GM18505 (cell line): ENCODE measurements at regions not wholly inside any gene's neighbourhood (a gene's known extent, or its start where the extent isn't known, plus 50 kb on each side); places are given as distances from the start of the nearest gene placed in this dataset.
"Not testable (repeated sequence)": the region's sequence is repeated elsewhere in the genome, so short reads cannot be mapped to it uniquely, and the experiment has no call there.

Source experiments
- ATAC-seq: cut with Tn5 transposase; IDR thresholded peaks from one replicate; pipeline ENCODE4 v1.9.1; 2021; ENCODE audit not compliant: unreplicated experiment
- POLR2A ChIP-seq: IDR thresholded peaks from 4 replicates; pipeline ENCODE4 v1.6.1; 2011; ENCODE audit warnings: borderline replicate concordance; ENCODE audit not compliant: insufficient read depth, insufficient read length; ENCODE audit errors: extremely low read depth

DNA sequence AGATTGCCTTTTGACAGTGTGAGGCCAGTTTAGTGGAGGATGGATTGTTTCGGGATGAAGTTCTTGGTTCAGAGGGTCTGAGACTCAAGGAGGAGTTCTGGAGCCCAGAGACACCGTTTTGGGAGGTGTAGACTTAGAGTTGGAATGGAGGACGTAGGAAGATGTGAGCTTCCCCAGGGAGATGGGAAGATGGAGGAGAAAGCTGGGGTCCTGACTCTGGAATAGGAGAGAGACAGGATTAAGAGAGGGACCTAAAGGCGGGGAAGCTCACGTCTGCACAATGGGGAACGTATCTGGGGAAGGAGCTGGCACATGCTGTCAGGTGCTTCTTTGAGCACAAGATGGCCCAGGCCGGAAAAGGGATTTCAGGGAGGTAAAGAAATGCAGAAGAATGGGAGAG lies 71.3 kb upstream of the CLDN5 start:
- ATAC-seq: no peak
- no peak for TF ChIP-seq POLR2A

DNA sequence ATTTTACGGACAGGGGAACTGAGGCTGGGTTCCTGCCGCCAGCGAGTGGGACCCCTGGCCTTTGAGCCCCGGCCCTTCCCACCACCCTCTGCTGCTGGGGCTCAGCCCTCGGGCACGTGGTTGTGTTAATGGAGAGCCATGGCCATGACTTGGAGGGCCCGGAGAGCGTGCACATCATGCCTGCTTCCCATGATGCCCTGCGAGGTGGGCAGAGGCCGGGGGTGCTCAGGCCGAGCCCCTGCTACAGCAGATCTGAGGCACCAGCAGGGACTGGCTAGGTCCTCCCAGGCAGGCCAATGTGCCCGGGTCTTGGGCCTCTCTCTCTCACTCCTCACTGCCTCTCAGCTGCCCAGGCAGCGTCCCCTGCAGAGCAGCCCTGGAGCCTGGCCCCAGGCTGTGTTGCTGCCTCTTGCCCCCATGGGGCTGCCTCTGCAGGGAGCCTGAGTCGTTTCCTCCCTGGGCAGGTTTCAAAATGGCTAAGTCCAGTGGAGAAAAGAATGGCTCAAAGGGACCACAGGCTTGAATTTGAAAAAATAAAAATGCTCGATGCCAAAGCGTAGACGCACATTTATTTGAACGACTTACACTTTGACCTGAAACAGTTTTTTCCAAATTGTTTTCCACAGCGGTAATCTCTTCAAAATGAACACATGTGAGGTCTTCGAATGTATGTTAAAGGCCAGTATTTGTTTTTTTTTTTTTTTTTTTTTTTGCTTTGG lies 72.6 kb upstream of the CLDN5 start:
- ATAC-seq: no peak
- no peak for TF ChIP-seq POLR2A

DNA sequence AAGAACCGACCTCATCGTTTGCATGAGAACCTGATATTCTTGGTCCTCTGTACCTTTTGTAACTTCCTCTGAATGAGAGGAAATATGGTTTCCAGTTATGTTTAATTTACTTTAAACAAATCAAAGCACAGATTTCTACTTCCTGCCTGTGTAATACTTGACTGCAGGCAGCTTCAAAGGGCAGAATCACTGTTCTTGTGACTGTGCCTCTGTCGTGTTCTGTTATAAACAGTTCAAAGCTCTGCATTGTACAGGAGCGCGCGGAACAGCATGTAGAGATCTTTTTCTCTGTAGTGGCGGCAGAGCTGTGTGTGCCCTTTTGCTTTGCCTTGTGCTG lies 73.2 kb upstream of the CLDN5 start:
- no peak for TF ChIP-seq POLR2A
- no peak for ATAC-seq

DNA sequence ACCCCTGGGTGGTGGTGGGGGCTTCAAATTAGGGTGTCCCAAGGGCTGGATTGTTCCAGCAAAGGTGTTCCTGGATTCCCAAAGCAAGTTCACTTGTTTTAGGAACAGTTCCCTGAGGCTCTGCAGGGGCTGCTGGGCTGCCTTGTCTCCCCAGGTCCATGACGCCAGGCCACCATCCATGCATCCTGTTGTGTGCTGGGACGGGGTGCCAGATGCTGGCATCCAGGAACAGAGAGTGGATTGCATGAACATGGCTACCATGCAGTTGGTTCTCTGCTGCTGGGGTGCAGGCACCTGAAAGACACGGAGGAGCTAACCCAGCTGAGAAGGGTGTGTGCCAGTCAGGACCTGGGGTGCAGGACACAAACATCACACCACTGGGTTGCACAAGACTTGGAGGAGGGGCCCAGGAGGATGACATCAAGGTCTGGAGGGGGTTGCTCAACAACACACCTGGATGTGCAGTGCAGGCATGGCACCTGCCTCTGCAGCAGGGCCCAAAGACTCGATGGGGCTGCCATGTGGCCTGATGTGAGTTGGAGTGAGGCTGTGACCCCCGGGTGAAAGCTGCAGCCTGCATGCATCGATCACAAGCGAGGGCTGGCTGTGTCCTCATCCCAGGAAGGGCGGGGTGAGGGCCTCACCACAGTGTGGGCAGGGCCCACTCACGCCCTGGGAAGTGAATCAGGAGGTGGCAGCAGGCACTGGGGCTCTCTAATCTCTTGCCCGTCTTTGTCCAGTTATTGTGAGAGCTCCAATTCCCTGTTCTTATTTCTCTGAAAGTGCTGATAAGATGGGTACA lies 74.0 kb upstream of the CLDN5 start:
- no peak for ATAC-seq
- no peak for TF ChIP-seq POLR2A

DNA sequence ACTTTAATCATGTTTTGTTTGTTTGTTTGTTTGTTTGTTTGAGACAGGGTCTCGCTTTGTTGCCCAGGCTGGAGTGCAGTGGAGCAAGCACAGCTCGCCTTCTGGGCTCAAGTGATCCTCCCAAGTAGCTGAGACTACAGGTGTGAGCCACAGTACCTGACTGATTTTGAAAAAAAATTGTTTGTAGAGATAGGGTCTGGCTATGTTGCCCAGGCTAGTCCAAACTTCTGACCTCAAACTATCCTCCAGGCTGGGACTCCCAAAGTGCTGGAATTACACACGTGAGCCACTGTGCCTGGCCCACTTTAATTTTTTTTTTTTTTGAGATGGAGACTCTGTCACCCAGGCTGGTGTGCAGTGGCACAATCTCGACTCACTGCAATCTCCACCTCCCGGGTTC lies 74.8 kb upstream of the CLDN5 start:
- TF ChIP-seq POLR2A: no peak
- no peak for ATAC-seq

DNA sequence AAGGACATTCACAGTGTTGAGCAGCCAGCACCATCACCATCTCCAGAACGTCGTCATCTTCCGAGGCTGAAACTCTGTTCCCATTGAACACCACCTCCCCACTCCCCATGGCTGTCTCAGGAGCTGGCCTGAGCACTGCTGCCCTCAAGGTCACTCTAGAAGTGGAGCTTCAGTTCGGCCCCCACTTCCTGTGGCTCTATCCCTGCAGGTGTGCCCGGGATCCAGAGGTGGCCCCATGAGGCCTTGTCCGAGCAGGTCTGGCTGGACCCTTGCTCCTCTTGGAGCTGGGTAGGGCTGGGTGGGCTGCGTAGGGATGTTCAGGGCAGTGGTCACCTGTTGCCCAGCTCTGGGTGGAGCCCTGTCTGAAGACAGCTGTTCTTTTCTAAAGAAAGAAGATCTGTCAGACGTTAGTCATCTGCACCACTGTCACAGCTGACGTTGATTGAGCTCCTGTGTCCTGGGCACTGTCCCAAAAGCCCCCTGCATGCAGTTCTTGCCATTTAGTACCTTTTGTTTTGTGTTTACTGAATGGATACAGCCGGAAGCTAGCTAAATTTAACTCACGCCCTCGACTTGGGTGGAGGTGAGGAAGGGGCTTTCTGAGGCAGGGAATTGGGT lies 75.5 kb upstream of the CLDN5 start:
- ATAC-seq: no peak
- no peak for TF ChIP-seq POLR2A

DNA sequence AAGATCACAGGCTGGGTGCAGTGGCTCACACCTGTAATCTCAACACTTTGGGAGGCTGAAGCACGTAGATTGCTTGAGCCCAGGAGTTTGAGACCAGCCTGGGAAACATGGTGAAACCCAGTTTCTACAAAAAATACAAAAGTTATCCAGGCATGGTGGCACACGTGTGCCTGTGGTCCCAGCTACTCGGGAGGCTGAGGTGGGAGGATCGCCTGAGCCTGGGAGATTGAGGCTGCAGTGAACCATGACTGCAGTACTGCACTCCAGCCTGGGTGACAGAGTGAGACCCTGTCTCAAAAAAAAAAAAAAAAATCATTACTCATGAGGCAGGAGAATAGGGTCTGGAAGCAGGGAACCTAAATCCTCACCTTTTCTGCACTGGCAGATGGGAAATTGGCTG lies 79.1 kb upstream of the CLDN5 start:
- ATAC-seq: not testable (repeated sequence)

DNA sequence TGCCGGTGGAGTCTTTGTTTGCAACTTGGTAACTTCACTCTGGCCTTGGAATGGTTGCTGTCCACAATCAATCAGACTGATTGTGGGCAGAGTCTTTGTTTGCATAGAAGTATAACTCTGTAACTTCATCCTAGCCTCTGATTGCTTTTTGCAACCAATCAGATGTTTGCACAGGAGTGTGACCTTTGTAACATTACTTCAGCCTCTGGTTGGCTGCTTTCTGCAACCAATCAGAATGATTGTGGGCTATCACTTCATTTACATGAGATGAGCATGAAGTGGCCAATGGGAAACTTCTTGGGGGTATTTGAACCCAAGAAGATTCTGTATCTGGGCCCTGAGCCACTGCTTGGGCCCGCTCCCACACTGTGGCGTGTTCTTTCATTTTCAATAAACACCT lies 79.6 kb upstream of the CLDN5 start:
- no peak for TF ChIP-seq POLR2A
- ATAC-seq: no peak

DNA sequence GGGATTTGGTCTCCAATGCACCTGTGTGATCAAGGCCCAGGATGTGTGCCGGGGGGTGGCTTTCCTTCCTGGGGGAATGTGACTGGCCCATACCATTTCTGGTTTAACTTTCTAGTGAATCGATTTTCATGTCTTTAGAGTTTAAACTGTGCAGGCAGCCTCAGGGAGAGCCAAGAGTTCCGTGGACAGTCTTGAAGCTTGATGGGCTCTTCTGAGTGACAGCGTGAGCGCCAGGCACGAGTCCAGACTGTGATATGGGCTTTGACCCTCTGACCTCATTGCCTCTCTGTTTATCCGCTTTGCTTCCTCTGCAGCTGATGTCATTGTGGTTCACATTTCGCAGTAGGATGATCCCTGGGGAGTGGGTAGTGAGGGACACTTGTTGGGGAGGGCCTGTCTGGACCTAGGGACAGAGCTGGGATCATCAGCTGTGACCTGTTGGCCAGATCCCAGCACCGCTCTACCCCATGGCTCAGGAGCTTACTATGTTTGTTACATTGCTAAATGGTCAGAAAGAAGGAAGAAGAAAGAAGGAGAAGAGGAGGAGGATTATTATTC lies 80.6 kb upstream of the CLDN5 start:
- no peak for TF ChIP-seq POLR2A

DNA sequence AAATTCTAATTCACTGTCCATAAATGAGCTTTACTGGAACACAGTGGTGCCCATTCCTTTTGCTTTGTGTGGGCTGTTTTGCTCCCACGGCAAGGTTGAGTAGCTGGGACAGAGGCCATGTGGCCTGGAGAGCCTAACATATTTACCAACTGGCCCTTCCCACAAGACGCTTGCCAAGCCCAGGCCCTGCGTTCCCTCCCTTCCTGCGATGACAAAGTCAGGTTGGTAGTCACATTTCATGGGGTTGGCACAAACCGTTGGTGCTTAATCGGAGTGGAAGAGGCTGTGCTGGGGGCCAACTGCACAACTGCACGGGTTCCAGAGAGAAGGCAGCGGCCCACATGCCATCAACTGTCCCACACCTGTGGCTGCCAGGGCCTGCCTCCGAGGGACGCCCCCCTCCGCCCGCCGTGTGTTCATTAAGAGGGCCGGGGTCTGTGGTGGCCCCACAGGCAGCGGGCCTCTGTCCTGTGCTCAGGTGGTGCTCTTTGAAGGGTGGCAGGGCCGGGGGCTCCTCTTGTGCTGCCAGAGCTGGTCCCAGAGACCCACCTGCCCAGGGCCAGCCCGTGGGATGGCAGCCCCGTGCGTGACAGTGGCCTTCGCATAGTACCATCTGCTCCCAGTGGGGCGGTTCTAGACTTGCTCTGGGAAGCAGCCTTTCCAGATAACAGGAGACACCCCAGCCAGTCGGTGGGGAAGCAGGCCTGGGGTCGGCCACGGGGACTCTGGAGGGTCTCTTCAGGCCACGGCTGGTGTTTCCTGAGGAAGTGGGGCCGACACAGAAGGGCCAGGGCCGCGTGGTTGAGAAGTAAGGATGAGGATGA lies 81.5 kb upstream of the CLDN5 start:
- ATAC-seq: no peak
- TF ChIP-seq POLR2A: no peak

More for the DNA sequence above, 80.6 kb upstream of the CLDN5 start:
- ATAC-seq: no peak

DNA sequence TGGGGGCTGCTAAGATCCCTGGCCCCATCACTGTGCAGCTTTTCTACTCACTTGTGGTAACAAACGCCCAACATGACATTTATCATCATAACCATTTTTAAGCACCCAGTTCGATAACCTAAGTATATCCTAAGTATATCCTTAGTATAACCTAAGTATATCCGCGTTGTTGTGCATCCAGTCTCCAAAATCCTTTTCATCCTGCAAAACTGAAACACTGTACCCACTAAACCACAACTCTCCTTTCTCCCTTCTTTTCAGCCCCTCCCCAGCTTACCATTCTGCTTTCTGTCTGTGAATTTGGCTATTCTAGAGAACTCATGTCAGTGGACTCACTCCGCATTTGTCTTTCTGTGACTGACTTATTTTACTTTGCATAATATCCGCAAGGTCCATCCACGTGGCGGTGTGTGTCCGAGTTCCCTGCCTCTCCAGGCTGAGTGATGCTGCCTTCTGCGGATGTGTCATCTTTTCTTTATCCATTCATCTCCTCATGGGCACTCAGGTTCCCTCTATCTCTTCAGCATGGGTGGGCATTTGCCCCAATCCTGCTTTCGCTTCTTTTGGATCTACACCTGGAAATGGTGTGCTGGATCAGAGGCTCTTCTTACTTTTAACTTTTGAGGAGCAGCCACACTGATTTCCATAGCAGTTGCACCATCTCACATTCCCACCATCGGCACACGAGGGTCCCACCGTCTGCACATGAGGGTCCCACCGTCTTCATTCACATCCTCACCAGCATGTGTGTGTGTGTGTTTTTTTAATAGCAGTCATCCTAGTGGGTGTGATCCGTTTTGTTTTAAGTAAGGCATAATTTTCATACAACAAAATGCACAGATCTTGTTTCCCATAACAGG lies 82.4 kb upstream of the CLDN5 start:
- TF ChIP-seq POLR2A: no peak
- no peak for ATAC-seq

DNA sequence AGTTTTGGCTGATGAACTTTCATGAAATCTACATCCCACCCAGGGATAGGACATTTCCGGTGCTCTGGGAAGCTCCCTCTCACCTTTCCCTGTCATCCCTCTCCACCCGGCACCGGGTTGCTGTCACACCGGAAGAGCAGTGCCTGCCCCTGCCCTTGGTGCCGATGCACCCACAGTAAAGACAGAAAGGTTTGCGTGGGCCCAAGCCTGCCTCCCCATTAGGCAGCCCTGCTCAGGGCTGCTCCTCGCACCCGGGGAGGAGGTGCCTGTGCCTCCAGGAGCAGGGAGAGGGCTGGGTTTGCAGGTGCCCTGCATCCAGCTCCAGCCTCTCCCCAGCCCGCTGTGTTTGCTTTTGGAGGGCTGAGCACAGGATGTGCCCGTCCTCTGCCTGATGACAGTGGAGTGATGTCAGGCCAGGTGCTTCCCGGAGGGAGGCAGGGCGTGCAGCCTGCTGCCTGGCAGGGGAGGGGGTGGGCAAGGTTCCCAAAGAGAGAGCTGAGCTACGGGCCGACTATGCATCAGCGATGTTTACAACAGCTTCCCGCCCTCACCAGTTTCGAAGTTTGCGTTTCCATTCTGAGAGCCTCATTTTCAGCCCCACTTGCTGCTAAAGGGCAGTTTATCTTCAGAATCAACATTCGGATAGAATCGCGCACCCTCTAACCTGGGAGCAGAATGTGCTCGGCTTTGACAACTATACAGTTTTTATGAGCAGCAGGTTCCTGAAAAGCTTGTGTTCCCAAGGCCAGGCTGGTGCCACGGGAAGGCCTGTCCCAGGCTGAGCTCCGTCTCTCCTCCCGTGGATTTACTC lies 83.2 kb upstream of the CLDN5 start:
- TF ChIP-seq POLR2A: no peak
- no peak for ATAC-seq

DNA sequence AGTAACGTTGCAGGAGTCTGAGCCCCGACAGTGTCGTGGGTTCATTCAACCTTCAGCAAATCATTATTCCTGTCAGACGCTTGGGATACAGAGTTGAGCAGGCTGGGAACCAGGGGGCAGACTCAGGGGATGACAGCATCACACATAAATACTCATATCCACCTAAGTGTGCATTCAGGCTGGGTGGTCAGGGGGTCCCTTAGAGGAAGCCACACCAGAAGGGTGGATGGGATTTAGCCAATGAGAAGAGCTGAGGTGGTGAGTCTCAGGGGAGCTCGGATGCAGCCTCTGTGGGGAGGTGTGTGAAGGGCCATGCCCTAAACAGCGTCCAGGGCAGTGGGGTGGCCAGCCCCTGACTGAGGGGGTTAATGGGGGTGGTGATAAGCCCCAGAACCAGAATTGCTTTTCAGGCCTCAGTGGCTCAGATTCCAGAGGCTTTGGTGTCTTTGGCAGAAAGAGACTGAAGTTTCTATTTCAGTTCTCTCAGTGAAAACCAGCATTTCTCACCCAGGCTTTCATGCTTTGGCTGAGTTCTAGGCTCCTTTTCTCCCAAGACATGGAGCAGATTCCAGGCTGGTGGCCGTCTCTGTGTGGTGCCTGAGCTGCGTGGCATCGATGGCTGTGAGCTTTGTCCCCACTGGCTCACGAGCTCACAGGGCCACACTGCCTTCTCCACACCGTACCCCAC lies 83.9 kb upstream of the CLDN5 start:
- no peak for TF ChIP-seq POLR2A
- ATAC-seq: no peak

DNA sequence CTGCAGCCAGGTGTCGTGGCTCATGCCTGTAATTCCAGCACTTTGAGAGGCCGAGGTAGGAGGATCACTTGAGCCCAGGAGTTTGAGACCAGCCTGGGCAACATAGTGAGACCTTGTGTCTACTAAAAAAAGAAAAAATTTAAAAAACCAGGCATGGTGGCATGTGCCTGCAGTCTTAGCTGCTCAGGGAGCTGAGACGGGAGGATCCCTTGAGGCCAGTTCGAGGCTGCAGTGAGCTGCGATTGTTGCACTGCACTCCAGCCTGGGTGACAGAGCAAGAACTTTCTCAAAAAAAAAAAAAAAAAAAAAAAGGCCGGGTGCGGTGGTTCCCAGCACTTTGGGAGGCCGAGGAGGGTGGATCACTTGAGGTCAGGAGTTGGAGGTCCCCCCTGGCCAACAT lies 85.5 kb upstream of the CLDN5 start:
- not testable (repeated sequence) for ATAC-seq
